Glutamatergic neuron (in vitro differentiated cells): ENCODE measurements at regions not wholly inside any gene's neighbourhood (a gene's known extent, or its start where the extent isn't known, plus 50 kb on each side); places are given as distances from the start of the nearest gene placed in this dataset.
"Not testable (repeated sequence)": the region's sequence is repeated elsewhere in the genome, so short reads cannot be mapped to it uniquely, and the experiment has no call there.

ENCODE experiments used
- DNase-seq: peaks from one replicate; pipeline ENCODE4 v3.0.0; 2022
- H3K27ac Mint-ChIP-seq: one replicate; pipeline ENCODE4 v1.8.0; 2020; ENCODE audit warnings: mild to moderate bottlenecking, mixed read lengths, inconsistent platforms; ENCODE audit not compliant: unreplicated experiment
- H3K27me3 Mint-ChIP-seq: one replicate; pipeline ENCODE4 v1.8.0; 2020; ENCODE audit warnings: mild to moderate bottlenecking, moderate library complexity, mixed read lengths, inconsistent platforms; ENCODE audit not compliant: unreplicated experiment
- H3K36me3 Mint-ChIP-seq: one replicate; pipeline ENCODE4 v1.8.0; 2020; ENCODE audit warnings: mild to moderate bottlenecking, mixed read lengths, inconsistent platforms; ENCODE audit not compliant: unreplicated experiment
- H3K4me1 Mint-ChIP-seq: one replicate; pipeline ENCODE4 v1.8.0; 2020; ENCODE audit warnings: mild to moderate bottlenecking, low read depth, mixed read lengths, inconsistent platforms; ENCODE audit not compliant: unreplicated experiment
- H3K4me3 Mint-ChIP-seq: one replicate; pipeline ENCODE4 v1.8.0; 2020; ENCODE audit warnings: mild to moderate bottlenecking, mixed read lengths, inconsistent platforms; ENCODE audit not compliant: unreplicated experiment
- H3K9me3 Mint-ChIP-seq: one replicate; pipeline ENCODE4 v1.8.0; 2020; ENCODE audit warnings: mild to moderate bottlenecking, moderate library complexity, mixed read lengths, inconsistent platforms; ENCODE audit not compliant: unreplicated experiment
- TF ChIP-seq, protein P1 (sequence below): fragments of 200-600 bp; sonication (generic); IDR thresholded peaks from one replicate; pipeline ENCODE4 v1.5.0; 2021; ENCODE audit not compliant: partially characterized antibody, unreplicated experiment

DNA sequence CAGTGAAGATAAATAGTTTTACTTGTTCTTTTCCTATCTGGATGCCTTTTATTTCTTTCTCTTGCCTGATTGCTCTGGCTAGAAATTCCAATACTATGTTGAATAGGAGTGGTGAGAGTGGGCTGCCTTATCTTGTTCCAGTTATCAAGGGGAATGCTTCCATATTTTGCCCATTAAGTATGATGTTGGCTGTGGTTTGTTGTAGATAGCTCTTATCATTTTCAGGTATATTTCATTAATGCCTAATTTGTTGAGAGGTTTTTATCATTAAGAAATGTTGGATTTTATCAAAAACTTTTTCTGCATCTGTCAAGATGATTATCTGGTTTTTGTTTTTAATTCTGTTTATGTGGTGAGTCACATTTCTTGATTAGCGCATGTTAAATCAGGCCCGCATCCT, 655.8 kb downstream of the NUP35 start:
- Mint-ChIP-seq H3K27ac (no peak overlapping the region), H3K4me1 (no peaks in the 10 kb centered on the region), H3K36me3 (no peaks in the 10 kb centered on the region), H3K9me3 (no peaks in the 10 kb centered on the region), H3K27me3 (no peaks in the 10 kb centered on the region), H3K4me3 (no peak overlapping the region)
- DNase-seq, result no peak
- TF ChIP-seq, protein P1, sequence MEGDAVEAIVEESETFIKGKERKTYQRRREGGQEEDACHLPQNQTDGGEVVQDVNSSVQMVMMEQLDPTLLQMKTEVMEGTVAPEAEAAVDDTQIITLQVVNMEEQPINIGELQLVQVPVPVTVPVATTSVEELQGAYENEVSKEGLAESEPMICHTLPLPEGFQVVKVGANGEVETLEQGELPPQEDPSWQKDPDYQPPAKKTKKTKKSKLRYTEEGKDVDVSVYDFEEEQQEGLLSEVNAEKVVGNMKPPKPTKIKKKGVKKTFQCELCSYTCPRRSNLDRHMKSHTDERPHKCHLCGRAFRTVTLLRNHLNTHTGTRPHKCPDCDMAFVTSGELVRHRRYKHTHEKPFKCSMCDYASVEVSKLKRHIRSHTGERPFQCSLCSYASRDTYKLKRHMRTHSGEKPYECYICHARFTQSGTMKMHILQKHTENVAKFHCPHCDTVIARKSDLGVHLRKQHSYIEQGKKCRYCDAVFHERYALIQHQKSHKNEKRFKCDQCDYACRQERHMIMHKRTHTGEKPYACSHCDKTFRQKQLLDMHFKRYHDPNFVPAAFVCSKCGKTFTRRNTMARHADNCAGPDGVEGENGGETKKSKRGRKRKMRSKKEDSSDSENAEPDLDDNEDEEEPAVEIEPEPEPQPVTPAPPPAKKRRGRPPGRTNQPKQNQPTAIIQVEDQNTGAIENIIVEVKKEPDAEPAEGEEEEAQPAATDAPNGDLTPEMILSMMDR, result no peak

DNA sequence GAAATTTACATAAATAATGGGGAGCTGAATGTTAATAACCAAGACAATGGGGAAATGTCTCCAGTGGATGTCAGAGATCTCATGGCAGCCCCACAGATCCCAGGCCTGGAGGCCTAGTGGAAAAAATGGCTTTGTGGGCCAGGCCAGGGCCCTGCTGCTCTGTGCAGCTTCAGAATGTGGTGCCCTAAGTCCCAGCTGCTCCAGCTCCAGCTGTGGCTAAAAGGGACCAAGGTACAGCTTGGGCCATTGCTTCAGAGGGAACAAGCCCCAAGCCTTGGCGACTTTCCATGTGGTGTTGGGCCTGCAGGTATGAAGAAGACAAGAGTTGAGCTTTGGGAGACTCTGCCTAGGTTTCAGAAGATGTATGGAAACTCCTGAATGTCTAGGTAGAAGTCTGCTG, 658.2 kb downstream of the NUP35 start:
- DNase-seq, result no peak
- TF ChIP-seq, protein P1, result no peak
- Mint-ChIP-seq H3K4me1 (no peaks in the 10 kb centered on the region), H3K4me3 (no peak overlapping the region), H3K27me3 (no peaks in the 10 kb centered on the region), H3K27ac (no peak overlapping the region), H3K36me3 (no peaks in the 10 kb centered on the region), H3K9me3 (no peaks in the 10 kb centered on the region)

DNA sequence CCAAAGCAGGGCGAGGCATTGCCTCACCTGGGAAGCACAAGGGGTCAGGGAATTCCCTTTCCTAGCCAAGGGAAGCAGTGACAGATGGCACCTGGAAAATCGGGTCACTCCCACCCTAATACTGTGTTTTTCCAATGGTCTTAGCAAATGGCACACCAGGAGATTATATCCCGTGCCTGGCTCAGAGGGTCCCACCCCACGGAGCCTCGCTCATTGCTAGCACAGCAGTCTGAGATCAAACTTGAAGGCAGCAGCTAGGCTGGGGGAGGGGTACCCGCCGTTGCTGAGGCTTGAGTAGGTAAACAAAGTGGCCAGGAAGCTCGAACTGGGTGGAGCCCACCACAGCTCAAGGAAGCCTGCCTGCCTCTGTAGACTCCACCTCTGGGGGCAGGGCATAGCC, 664.6 kb downstream of the NUP35 start:
- not testable (repeated sequence) for DNase-seq, H3K4me1 Mint-ChIP-seq, H3K36me3 Mint-ChIP-seq, H3K9me3 Mint-ChIP-seq, H3K4me3 Mint-ChIP-seq, H3K27ac Mint-ChIP-seq, H3K27me3 Mint-ChIP-seq

DNA sequence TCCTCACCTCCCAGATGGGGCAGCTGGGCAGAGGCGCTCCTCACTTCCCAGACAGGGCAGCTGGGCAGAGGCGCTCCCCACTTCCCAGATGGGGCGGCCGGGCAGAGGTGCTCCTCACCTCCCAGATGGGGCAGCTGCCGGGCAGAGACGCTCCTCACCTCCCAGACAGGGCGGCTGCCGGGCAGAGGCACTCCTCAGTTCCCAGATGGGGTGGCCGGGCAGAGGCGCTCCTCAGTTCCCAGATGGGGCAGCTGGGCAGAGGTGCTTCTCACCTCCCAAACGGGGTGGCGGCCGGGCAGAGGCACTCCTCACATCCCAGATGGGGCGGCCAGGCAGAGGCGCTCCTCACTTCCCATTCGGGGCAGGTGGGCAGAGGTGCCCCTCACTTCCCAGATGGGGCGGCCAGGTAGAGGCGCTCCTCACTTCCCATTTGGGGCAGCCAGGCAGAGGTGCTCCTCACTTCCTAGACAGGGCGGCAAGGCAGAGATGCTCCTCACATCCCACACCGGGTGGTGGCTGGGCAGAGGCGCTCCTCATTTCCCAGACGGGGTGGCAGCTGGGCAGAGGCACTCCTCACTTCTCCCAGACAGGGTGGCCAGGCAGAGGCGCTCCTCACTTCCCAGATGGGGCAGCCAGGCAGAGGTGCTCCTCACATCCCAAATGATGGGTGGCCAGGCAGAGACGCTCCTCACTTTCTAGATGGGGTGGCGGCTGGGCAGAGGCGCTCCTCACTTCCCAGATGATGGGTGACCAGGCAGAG, 668.1 kb downstream of the NUP35 start:
- not testable (repeated sequence) for H3K4me1 Mint-ChIP-seq, H3K9me3 Mint-ChIP-seq, H3K27ac Mint-ChIP-seq, H3K4me3 Mint-ChIP-seq, DNase-seq, H3K27me3 Mint-ChIP-seq, H3K36me3 Mint-ChIP-seq

DNA sequence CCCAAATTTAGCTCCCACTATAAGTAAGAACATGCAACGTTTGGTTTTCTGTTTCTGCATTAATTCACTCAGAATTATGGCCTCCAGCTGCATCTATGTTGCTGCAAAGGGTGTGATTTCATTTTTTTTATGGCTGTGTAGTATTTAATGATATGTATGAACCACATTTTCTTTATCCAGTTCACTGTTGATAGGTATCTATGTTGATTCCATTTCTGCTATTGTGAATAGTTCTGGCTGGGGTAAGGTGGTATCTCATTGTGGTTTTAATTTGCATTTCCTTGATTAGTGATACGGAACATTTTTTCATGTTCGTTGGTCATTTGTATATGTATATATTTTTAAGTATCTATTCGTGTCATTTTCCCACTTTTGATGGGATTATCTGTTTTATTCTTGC, 674.3 kb downstream of the NUP35 start:
- DNase-seq, result no peak
- H3K27ac Mint-ChIP-seq, result no peak overlapping the region
- no peaks in the 10 kb centered on the region for H3K36me3 Mint-ChIP-seq

DNA sequence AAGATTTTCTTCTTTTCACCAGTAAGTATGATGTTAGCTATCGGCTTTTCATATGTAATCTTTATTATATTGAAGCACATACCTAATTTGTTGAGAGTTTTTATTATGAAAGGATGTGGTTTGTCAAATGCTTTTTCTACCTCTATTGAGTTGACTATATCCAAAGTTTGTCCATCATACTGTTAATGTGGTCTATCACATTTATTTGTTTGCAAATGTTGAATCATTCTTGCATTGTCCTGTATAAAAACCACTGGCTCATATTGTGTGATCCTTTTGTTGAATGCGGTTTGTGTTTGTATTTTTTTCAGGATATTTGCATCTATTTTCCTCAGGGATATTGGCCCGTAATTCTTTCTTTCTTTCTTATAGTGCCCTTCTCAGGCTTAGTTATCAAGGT, 675.5 kb downstream of the NUP35 start:
- no peak overlapping the region for H3K4me3 Mint-ChIP-seq
- H3K27ac Mint-ChIP-seq, result no peak overlapping the region
- no peaks in the 10 kb centered on the region for H3K4me1 Mint-ChIP-seq
- H3K9me3 Mint-ChIP-seq, result no peaks in the 10 kb centered on the region
- H3K36me3 Mint-ChIP-seq, result no peaks in the 10 kb centered on the region
- no peak for DNase-seq
- TF ChIP-seq, protein P1, result no peak
- H3K27me3 Mint-ChIP-seq, result no peaks in the 10 kb centered on the region

More for the DNA sequence above, 674.3 kb downstream of the NUP35 start:
- H3K9me3 Mint-ChIP-seq, result no peaks in the 10 kb centered on the region
- TF ChIP-seq, protein P1, result no peak
- no peak overlapping the region for H3K4me3 Mint-ChIP-seq
- no peaks in the 10 kb centered on the region for H3K27me3 Mint-ChIP-seq
- H3K4me1 Mint-ChIP-seq, result no peaks in the 10 kb centered on the region
